ENCODE measurements at regions not wholly inside any gene's neighbourhood (a gene's known extent, or its start where the extent isn't known, plus 50 kb on each side); places are given as distances from the start of the nearest gene placed in this dataset.

DNA sequence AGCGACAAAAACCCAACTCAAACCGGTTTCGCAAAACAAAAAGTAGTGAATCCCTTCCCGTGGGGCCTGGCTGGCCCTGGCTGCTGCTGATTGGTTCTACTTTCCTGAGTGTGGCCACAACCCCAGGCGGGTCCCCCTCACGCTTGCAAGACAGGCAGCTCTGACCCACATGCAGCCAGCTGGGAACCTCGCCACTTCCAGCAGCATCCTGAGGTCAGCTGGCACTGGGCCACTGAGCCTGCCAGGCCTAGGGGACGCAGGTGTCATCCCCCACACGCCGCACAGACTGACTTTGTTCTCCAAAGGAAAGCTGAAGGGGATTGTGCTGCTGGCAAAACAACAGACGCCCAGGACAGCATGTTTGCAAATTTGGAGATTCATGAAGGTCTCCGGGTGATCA lies 111.1 kb downstream of the TPRA1 start:
- Histone ChIP-seq H3K27me3 (ENCODE audit: control insufficient read depth in 1 of 2, insufficient read depth in 2 of 2, low read length in 1 of 2) (no peaks in the 10 kb centered on the region), H3K9me3 (ENCODE audit: control insufficient read depth, low read length) (no peaks in the 10 kb centered on the region), H3K4me1 (ENCODE audit: control insufficient read depth in 1 of 2, insufficient read depth in 2 of 2, low read length in 2 of 2) (no peaks in the 10 kb centered on the region), H3K4me3 (ENCODE audit: low read length in 2 of 2) (no peak overlapping the region), H3K36me3 (ENCODE audit: control insufficient read depth in 1 of 2, insufficient read depth in 2 of 2, low read length in 1 of 2) (no peaks in the 10 kb centered on the region), H3K27ac (ENCODE audit: low read depth in 1 of 2, low read length in 2 of 2) (no peak overlapping the region)
- no peak for ATAC-seq (ENCODE audit: low FRiP score)
- DNase-seq = peak in 1 of 2 donors; percentile 75
- intact Hi-C loops (cut with DNase I) = no loop called here
- 61% methylated on average over 12 of the region's 12 CpGs for WGBS, 2 donors

DNA sequence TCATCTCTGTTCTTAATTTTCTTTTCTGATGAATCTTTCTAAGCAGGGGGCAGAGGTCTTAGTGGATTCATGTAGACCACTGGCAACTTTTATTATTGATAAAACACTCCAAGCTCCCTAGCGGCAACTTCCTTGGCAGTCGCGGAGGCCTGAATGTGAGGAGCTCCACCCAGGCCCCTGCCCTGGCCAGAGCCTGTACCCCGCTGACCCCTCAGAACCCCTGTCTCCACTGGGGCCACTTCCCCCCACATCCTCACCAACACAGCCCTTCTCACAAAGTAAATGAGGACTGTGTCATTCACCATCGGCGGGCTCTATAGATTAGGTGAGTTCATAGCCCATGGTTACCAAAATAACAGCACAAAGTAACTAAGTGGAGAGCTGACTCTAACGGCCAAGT lies 111.6 kb downstream of the TPRA1 start:
- Histone ChIP-seq H3K4me1 (ENCODE audit: control insufficient read depth in 1 of 2, insufficient read depth in 2 of 2, low read length in 2 of 2) (no peaks in the 10 kb centered on the region), H3K36me3 (ENCODE audit: control insufficient read depth in 1 of 2, insufficient read depth in 2 of 2, low read length in 1 of 2) (no peaks in the 10 kb centered on the region), H3K9me3 (ENCODE audit: control insufficient read depth, low read length) (no peaks in the 10 kb centered on the region), H3K27ac (ENCODE audit: low read depth in 1 of 2, low read length in 2 of 2) (no peak overlapping the region), H3K27me3 (ENCODE audit: control insufficient read depth in 1 of 2, insufficient read depth in 2 of 2, low read length in 1 of 2) (no peaks in the 10 kb centered on the region), H3K4me3 (ENCODE audit: low read length in 2 of 2) (no peak overlapping the region)
- ATAC-seq (ENCODE audit: low FRiP score) = no peak
- intact Hi-C loops (cut with DNase I) = no loop called here
- WGBS, 2 donors = 84 to 85% methylated on average over 7 of the region's 7 CpGs
- DNase-seq = peak in 1 of 2 donors; percentile 63

DNA sequence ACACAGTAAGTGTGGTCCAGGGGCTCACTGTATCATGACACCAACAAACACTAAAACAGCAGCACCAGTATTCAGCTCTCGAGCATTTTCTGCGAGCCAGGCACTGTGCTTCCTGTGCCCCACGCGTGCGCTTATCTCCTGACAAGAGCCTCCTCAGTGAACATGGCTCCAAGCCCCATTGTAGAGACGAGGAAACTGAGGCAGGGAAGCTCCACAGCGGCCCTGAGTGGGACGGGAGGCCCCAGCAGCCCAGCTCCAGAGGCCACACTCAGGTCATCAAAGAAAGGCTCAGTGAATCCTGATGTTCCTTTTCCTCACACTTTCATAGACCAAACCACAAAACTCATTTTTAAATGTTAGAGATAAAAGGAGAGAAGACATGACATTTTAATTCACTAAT lies 113.1 kb downstream of the TPRA1 start:
- 79 to 87% methylated on average over 8 of the region's 8 CpGs for WGBS, 2 donors
- H3K27me3 ChIP-seq (ENCODE audit: control insufficient read depth in 1 of 2, insufficient read depth in 2 of 2, low read length in 1 of 2) = no peaks in the 10 kb centered on the region
- no peak overlapping the region for H3K4me3 ChIP-seq (ENCODE audit: low read length in 2 of 2)
- no peaks in the 10 kb centered on the region for H3K9me3 ChIP-seq (ENCODE audit: control insufficient read depth, low read length)
- DNase-seq = peak in 1 of 2 donors; percentile 37
- H3K36me3 ChIP-seq (ENCODE audit: control insufficient read depth in 1 of 2, insufficient read depth in 2 of 2, low read length in 1 of 2) = no peaks in the 10 kb centered on the region
- H3K4me1 ChIP-seq (ENCODE audit: control insufficient read depth in 1 of 2, insufficient read depth in 2 of 2, low read length in 2 of 2) = no peaks in the 10 kb centered on the region
- ATAC-seq (ENCODE audit: low FRiP score) = no peak
- no peak overlapping the region for H3K27ac ChIP-seq (ENCODE audit: low read depth in 1 of 2, low read length in 2 of 2)
- intact Hi-C loops (cut with DNase I) = no loop called here

DNA sequence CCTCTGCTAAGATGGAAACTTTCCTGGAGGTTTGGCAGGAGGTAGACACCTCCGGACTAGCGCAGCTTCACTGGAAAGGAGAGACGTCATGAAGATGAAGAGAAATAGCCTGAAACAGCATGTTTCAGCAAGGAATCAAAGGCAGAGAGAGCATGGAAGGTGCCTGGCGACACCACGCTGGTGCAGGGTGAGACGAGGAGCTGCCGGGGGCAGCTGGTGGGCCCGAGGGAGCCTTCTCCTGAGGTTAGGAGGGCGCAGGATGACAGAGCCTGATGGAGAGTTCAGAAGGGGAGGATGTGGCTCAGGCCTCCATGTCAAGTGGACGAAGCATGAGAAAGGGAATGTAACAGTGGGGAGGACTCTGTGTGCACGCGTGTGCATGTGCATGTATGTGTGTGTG lies 113.6 kb downstream of the TPRA1 start:
- DNase-seq = peak in 1 of 2 donors; percentile 46
- Histone ChIP-seq H3K4me1 (ENCODE audit: control insufficient read depth in 1 of 2, insufficient read depth in 2 of 2, low read length in 2 of 2) (no peaks in the 10 kb centered on the region), H3K36me3 (ENCODE audit: control insufficient read depth in 1 of 2, insufficient read depth in 2 of 2, low read length in 1 of 2) (no peaks in the 10 kb centered on the region), H3K27me3 (ENCODE audit: control insufficient read depth in 1 of 2, insufficient read depth in 2 of 2, low read length in 1 of 2) (no peaks in the 10 kb centered on the region), H3K4me3 (ENCODE audit: low read length in 2 of 2) (no peak overlapping the region), H3K9me3 (ENCODE audit: control insufficient read depth, low read length) (no peaks in the 10 kb centered on the region), H3K27ac (ENCODE audit: low read depth in 1 of 2, low read length in 2 of 2) (no peak overlapping the region)
- intact Hi-C loops (cut with DNase I) = no loop called here
- WGBS, 2 donors = 75 to 80% methylated on average over 12 of the region's 12 CpGs
- ATAC-seq (ENCODE audit: low FRiP score) = no peak

DNA sequence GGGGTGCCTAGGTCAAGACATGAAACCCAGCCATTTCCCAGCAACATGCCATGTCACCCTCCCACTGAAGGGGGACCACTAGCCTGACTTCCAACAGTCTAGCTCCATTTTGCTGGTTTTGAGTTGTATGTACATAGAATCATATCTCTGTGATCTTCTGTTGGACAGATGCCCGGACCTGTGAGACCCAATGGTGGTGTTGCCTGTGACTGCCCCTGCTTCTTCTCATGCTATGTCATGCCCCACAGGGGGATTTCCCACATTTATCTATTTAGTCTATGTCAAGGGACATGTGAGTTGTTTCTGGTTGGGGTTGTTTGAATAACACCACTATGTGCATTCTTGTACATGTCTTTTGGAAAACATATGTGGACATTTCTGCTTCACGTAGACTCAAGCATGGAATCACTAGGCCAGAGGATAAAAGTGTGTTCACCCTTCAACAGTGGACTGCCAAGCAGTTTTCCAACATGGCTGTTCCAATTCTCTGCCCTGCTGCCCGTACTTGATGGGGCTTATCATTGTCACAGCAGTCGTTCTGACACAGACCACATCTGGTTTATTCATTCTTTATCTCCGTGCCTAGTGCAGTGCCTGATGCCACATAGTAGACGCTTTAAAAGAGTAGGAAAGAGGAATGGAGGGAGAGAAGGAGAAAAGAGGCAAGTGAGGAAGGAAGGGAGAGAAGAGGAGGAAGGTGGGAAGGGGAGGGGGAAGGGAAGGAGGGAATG lies 114.4 kb downstream of the TPRA1 start:
- Histone ChIP-seq H3K27ac (ENCODE audit: low read depth in 1 of 2, low read length in 2 of 2) (no peak overlapping the region), H3K9me3 (ENCODE audit: control insufficient read depth, low read length) (no peaks in the 10 kb centered on the region), H3K4me3 (ENCODE audit: low read length in 2 of 2) (no peak overlapping the region), H3K27me3 (ENCODE audit: control insufficient read depth in 1 of 2, insufficient read depth in 2 of 2, low read length in 1 of 2) (no peaks in the 10 kb centered on the region), H3K4me1 (ENCODE audit: control insufficient read depth in 1 of 2, insufficient read depth in 2 of 2, low read length in 2 of 2) (no peaks in the 10 kb centered on the region), H3K36me3 (ENCODE audit: control insufficient read depth in 1 of 2, insufficient read depth in 2 of 2, low read length in 1 of 2) (no peaks in the 10 kb centered on the region)
- DNase-seq (no peak), ATAC-seq (ENCODE audit: low FRiP score) (no peak)
- 78 to 79% methylated on average over 6 of the region's 6 CpGs for WGBS, 2 donors
- intact Hi-C loops (cut with DNase I) = no loop called here

DNA sequence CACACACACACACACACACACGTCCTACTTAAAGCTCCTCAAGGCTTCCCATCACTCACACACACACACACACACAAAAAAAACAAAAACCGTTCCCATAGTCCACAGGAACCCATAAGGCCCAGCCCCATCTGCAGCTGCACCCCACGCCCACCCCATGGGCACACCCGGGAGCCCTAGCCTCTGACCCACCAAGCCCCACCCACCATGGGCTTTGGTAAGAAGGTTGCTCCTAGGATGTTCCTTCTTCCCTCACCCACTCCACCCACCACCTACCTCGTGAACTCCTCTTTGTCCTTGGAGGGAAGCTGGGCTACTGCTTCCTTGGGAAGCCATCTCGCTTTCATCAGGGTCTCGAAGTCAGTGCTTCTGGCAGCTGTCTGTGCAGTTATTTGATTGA lies 115.1 kb downstream of the TPRA1 start:
- Histone ChIP-seq H3K27ac (ENCODE audit: low read depth in 1 of 2, low read length in 2 of 2) (no peak overlapping the region), H3K27me3 (ENCODE audit: control insufficient read depth in 1 of 2, insufficient read depth in 2 of 2, low read length in 1 of 2) (no peaks in the 10 kb centered on the region), H3K4me3 (ENCODE audit: low read length in 2 of 2) (no peak overlapping the region), H3K9me3 (ENCODE audit: control insufficient read depth, low read length) (no peaks in the 10 kb centered on the region), H3K36me3 (ENCODE audit: control insufficient read depth in 1 of 2, insufficient read depth in 2 of 2, low read length in 1 of 2) (no peaks in the 10 kb centered on the region), H3K4me1 (ENCODE audit: control insufficient read depth in 1 of 2, insufficient read depth in 2 of 2, low read length in 2 of 2) (no peaks in the 10 kb centered on the region)
- 79 to 82% methylated on average over 7 of the region's 7 CpGs for WGBS, 2 donors
- intact Hi-C loops (cut with DNase I) = no loop called here
- DNase-seq (no peak), ATAC-seq (ENCODE audit: low FRiP score) (no peak)

DNA sequence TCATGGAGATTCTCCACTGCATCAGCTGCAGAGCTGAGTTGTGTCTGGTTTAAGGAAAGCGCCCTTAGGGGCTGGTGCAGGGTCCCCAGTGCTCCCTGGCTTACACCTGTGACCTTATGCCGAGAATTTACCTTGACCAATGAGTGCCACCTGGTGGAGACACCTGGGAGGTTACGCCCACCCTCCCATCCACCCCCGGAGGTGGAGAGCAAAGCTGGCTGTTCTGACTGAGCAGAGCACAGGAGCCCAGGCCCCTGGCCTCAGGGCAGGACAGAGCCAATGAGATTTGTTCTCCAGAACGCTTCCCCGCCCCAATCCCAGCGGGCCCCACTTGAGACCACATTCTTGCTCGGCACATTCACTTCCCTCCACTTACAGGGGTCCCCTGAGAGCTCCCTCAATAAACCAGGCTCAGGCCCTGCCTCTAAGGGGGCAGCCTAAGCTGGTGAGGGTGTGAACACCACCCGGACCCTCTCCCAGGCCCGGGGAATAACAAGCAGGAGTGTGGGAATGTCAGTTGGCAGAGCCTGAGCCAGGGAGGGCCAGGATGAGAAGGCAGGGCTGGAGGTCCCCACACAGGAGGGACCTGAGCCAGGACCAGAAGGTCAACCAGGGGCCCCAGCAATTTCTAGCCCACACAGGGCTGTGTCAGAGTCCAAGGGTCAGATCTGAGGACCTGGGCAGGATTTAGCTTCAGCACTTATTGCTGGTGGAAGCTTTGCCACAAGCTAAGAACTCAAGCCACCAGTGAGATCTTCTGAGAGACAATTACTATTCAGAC lies 117.1 kb downstream of the TPRA1 start:
- Histone ChIP-seq H3K4me3 (ENCODE audit: low read length in 2 of 2) (no peak overlapping the region), H3K27me3 (ENCODE audit: control insufficient read depth in 1 of 2, insufficient read depth in 2 of 2, low read length in 1 of 2) (no peaks in the 10 kb centered on the region), H3K36me3 (ENCODE audit: control insufficient read depth in 1 of 2, insufficient read depth in 2 of 2, low read length in 1 of 2) (no peaks in the 10 kb centered on the region), H3K9me3 (ENCODE audit: control insufficient read depth, low read length) (no peaks in the 10 kb centered on the region), H3K4me1 (ENCODE audit: control insufficient read depth in 1 of 2, insufficient read depth in 2 of 2, low read length in 2 of 2) (no peaks in the 10 kb centered on the region), H3K27ac (ENCODE audit: low read depth in 1 of 2, low read length in 2 of 2) (no peak overlapping the region)
- intact Hi-C loops (cut with DNase I) = no loop called here
- ATAC-seq (ENCODE audit: low FRiP score) (no peak), DNase-seq (no peak)
- WGBS, 2 donors = 57 to 60% methylated on average over 10 of the region's 10 CpGs

DNA sequence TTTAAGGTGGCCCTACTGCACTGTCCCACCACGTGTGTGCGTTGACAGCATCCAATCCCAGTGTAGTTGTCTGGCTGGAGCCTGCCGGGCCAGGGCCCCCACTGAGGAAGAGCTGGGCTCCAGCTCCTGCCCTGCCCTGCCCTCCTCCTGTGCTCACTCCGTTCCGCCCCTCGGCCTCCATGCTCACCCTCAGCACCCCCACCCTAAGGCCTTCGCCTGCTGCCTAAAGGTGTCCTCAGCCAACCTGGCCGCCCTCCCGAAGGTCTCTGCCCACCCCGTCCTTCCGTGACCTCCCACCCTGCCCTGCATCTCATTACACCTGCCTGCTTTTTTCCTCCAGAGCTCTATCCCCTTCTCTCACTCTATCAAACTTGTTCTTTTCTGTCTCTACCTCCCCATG lies 118.0 kb downstream of the TPRA1 start:
- no peak for DNase-seq
- Histone ChIP-seq H3K9me3 (ENCODE audit: control insufficient read depth, low read length) (no peaks in the 10 kb centered on the region), H3K36me3 (ENCODE audit: control insufficient read depth in 1 of 2, insufficient read depth in 2 of 2, low read length in 1 of 2) (no peaks in the 10 kb centered on the region), H3K4me1 (ENCODE audit: control insufficient read depth in 1 of 2, insufficient read depth in 2 of 2, low read length in 2 of 2) (no peaks in the 10 kb centered on the region), H3K27ac (ENCODE audit: low read depth in 1 of 2, low read length in 2 of 2) (no peak overlapping the region), H3K4me3 (ENCODE audit: low read length in 2 of 2) (no peak overlapping the region), H3K27me3 (ENCODE audit: control insufficient read depth in 1 of 2, insufficient read depth in 2 of 2, low read length in 1 of 2) (no peaks in the 10 kb centered on the region)
- intact Hi-C loops (cut with DNase I) = no loop called here
- 82 to 84% methylated on average over 11 of the region's 11 CpGs for WGBS, 2 donors
- no peak for ATAC-seq (ENCODE audit: low FRiP score)

DNA sequence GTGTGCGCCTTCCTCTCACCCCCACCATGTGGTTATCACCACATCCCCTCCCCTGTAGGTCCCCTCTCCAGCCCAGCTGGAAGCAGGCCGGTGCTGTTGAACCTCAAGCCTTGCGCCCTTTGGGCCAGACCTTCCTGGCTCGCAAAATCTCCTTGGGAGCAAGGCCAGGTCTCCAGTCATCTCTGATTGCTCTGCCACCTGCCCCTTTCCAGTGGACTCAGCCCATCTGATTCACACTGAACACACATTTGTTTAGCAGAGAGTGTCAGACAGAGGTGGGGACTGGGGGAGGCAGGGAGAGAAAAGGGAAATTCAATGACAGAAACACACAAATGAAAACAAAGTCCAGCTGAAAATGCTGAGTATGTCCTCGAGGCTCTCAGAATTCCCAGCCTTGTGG lies 119.4 kb downstream of the TPRA1 start:
- Histone ChIP-seq H3K27ac (ENCODE audit: low read depth in 1 of 2, low read length in 2 of 2) (no peak overlapping the region), H3K36me3 (ENCODE audit: control insufficient read depth in 1 of 2, insufficient read depth in 2 of 2, low read length in 1 of 2) (no peaks in the 10 kb centered on the region), H3K9me3 (ENCODE audit: control insufficient read depth, low read length) (no peaks in the 10 kb centered on the region), H3K27me3 (ENCODE audit: control insufficient read depth in 1 of 2, insufficient read depth in 2 of 2, low read length in 1 of 2) (no peaks in the 10 kb centered on the region), H3K4me1 (ENCODE audit: control insufficient read depth in 1 of 2, insufficient read depth in 2 of 2, low read length in 2 of 2) (no peaks in the 10 kb centered on the region), H3K4me3 (ENCODE audit: low read length in 2 of 2) (no peak overlapping the region)
- ATAC-seq (ENCODE audit: low FRiP score) (no peak), DNase-seq (no peak)
- WGBS, 2 donors = 75 to 81% methylated on average over 5 of the region's 5 CpGs
- intact Hi-C loops (cut with DNase I) = no loop called here
